PC-9 (cell line): ENCODE measurements at regions not wholly inside any gene's neighbourhood (a gene's known extent, or its start where the extent isn't known, plus 50 kb on each side); places are given as distances from the start of the nearest gene placed in this dataset.

Source experiments
- BruUV-seq: library from RNA; stranded (reverse); fragments of 400-500 nt; replicated peaks from 2 replicates; lab custom pipeline; 2021; lab: Mats Ljungman, UMichigan
- CTCF ChIA-PET: fragments of 300-600 bp; sonication (Branson Sonifier 250); formaldehyde crosslinking; loops from one replicate; lab custom pipeline; 2022; ENCODE audit warnings: antibody characterized with exemption; lab: Charles Lee
- POLR2A ChIA-PET: fragments of 300-600 bp; sonication (Branson Sonifier 250); formaldehyde crosslinking; loops from one replicate; lab custom pipeline; 2022; ENCODE audit warnings: antibody characterized with exemption; ENCODE audit not compliant: unreplicated experiment; lab: Charles Lee
- DNase-seq, 2 experiments: peaks; one replicate each; pipeline versions ENCODE4 v3.0.0 to v3.0.0-alpha.2; 2015 to 2022; ENCODE audit warnings: mixed read lengths in 1 of 2
- H2AFZ ChIP-seq: fragments of 200-600 bp; sonication (generic); 2 replicates; pipeline ENCODE4 v1.8.1; 2017; ENCODE audit warnings: antibody characterized with exemption
- H3F3A ChIP-seq: fragments of 200-600 bp; sonication (generic); 2 replicates; pipeline ENCODE4 v1.8.1; 2017; ENCODE audit warnings: antibody characterized with exemption, mild to moderate bottlenecking, low read depth; ENCODE audit not compliant: insufficient read depth
- H3K27ac ChIP-seq: fragments of 200-600 bp; sonication (generic); 2 replicates; pipeline ENCODE4 v1.6.1; 2016; ENCODE audit warnings: mixed run types
- H3K27me3 ChIP-seq: fragments of 200-600 bp; sonication (generic); 2 replicates; pipeline ENCODE4 v1.6.1; 2016; ENCODE audit warnings: low read depth, mixed run types; ENCODE audit not compliant: insufficient read depth
- H3K36me3 ChIP-seq: fragments of 200-600 bp; sonication (generic); 2 replicates; pipeline ENCODE4 v1.6.1; 2016; ENCODE audit warnings: low read depth, mixed run types
- H3K4me1 ChIP-seq: fragments of 200-600 bp; sonication (generic); replicated peaks from 2 replicates; pipeline ENCODE4 v1.6.1; 2016; ENCODE audit warnings: mixed run types; ENCODE audit not compliant: insufficient read depth
- H3K4me2 ChIP-seq: fragments of 200-600 bp; sonication (generic); 2 replicates; pipeline ENCODE4 v1.6.1; 2017; ENCODE audit warnings: mixed run types
- H3K4me3 ChIP-seq: fragments of 200-600 bp; sonication (generic); 2 replicates; pipeline ENCODE4 v1.6.1; 2016; ENCODE audit warnings: mixed run types
- H3K79me2 ChIP-seq: fragments of 200-600 bp; sonication (generic); 2 replicates; pipeline ENCODE4 v1.6.1; 2017; ENCODE audit warnings: low read depth, mixed run types
- H3K9me2 ChIP-seq: fragments of 200-600 bp; sonication (generic); 2 replicates; pipeline ENCODE4 v1.8.1; 2017; ENCODE audit warnings: mild to moderate bottlenecking; ENCODE audit not compliant: insufficient read depth
- H3K9me3 ChIP-seq: fragments of 200-600 bp; sonication (generic); 2 replicates; pipeline ENCODE4 v1.8.1; 2016; ENCODE audit warnings: low read depth; ENCODE audit not compliant: insufficient read depth
- H4K20me1 ChIP-seq: fragments of 200-600 bp; sonication (generic); 2 replicates; pipeline ENCODE4 v1.8.1; 2017; ENCODE audit not compliant: insufficient read depth
- CTCF ChIP-seq: fragments of 200-600 bp; sonication (generic); conservative IDR thresholded peaks from 2 replicates; pipeline ENCODE4 v1.6.1; 2017; ENCODE audit warnings: mixed run types, antibody characterized with exemption, mild to moderate bottlenecking, moderate library complexity
- EZH2 ChIP-seq: fragments of 200-600 bp; sonication (generic); IDR thresholded peaks from 2 replicates; pipeline ENCODE4 v1.8.0; 2017; ENCODE audit warnings: antibody characterized with exemption, low read depth
- intact Hi-C: fragments of 100-400 bp; cut with micrococcal nuclease; formaldehyde crosslinking; loops from one replicate; pipeline ENCODE4 v1.10.0; 2022; ENCODE audit not compliant: unreplicated experiment

- H3K9me2 ChIP-seq, result no peaks in the 10 kb centered on the region
- H3K27me3 ChIP-seq, result no peaks in the 10 kb centered on the region
- no peak for DNase-seq
- TF ChIP-seq CTCF (no peak), EZH2 (no peak)
- BruUV-seq, result no TSS peak
- intact Hi-C loops, result no loop called here
- H2AFZ ChIP-seq, result no peak overlapping the region
- H3F3A ChIP-seq, result no peaks in the 10 kb centered on the region
- no peaks in the 10 kb centered on the region for H3K9me3 ChIP-seq
- H3K79me2 ChIP-seq, result no peaks in the 10 kb centered on the region
- H3K4me1 ChIP-seq, result no peaks in the 10 kb centered on the region
- H3K4me2 ChIP-seq, result no peak overlapping the region
- H4K20me1 ChIP-seq, result no peaks in the 10 kb centered on the region
- CTCF ChIA-PET, result no interaction called here
- no peak overlapping the region for H3K4me3 ChIP-seq
- H3K27ac ChIP-seq, result no peak overlapping the region
- H3K36me3 ChIP-seq, result no peaks in the 10 kb centered on the region
- POLR2A ChIA-PET, result no interaction called here
Measured at GRCh38 chr5:93336330-93337110, 244.5 kb downstream of the NR2F1-AS1 start.

- no peaks in the 10 kb centered on the region for H3K9me3 ChIP-seq
- no peak for TF ChIP-seq EZH2
- TF ChIP-seq CTCF, result no peak
- CTCF ChIA-PET, result no interaction called here
- no peaks in the 10 kb centered on the region for H4K20me1 ChIP-seq
- no peak overlapping the region for H3K27ac ChIP-seq
- no peaks in the 10 kb centered on the region for H3K79me2 ChIP-seq
- no TSS peak for BruUV-seq
- no peaks in the 10 kb centered on the region for H3K36me3 ChIP-seq
- H2AFZ ChIP-seq, result no peak overlapping the region
- H3K4me3 ChIP-seq, result no peak overlapping the region
- POLR2A ChIA-PET, result no interaction called here
- intact Hi-C loops, result no loop called here
- peaks cover 18% of the 10 kb centered on the region for H3K4me1 ChIP-seq
- no peak overlapping the region for H3K4me2 ChIP-seq
- H3F3A ChIP-seq, result no peaks in the 10 kb centered on the region
- H3K27me3 ChIP-seq, result no peaks in the 10 kb centered on the region
- no peak for DNase-seq
- H3K9me2 ChIP-seq, result no peaks in the 10 kb centered on the region
Measured at GRCh38 chr5:93331863-93332262, 249.2 kb downstream of the NR2F1-AS1 start.

- Histone ChIP-seq H3K27me3 (no peaks in the 10 kb centered on the region), H4K20me1 (no peaks in the 10 kb centered on the region), H3K9me3 (no peaks in the 10 kb centered on the region), H3K36me3 (no peaks in the 10 kb centered on the region), H3K4me2 (peak overlapping the region; percentile 27), H3K79me2 (no peaks in the 10 kb centered on the region), H2AFZ (no peak overlapping the region), H3K27ac (no peak overlapping the region), H3F3A (no peaks in the 10 kb centered on the region), H3K9me2 (no peaks in the 10 kb centered on the region), H3K4me3 (no peak overlapping the region), H3K4me1 (peaks cover 18% of the 10 kb centered on the region)
- no TSS peak for BruUV-seq
- intact Hi-C loops, result no loop called here
- DNase-seq, result no peak
- POLR2A ChIA-PET, result no interaction called here
- TF ChIP-seq CTCF (no peak), EZH2 (no peak)
- CTCF ChIA-PET, result no interaction called here
Measured at GRCh38 chr5:93331241-93331640, 249.8 kb downstream of the NR2F1-AS1 start.
